GM23248 (cell line): ENCODE measurements at regions not wholly inside any gene's neighbourhood (a gene's known extent, or its start where the extent isn't known, plus 50 kb on each side); places are given as distances from the start of the nearest gene placed in this dataset.

Experiments
- DNase-seq: peaks from one replicate; pipeline ENCODE4 v3.0.0-alpha.2; 2015
- H2AFZ ChIP-seq: fragments of 200-600 bp; sonication (generic); 2 replicates; pipeline ENCODE4 v1.6.1; 2016; ENCODE audit warnings: antibody characterized with exemption
- H3F3A ChIP-seq: fragments of 200-600 bp; sonication (generic); 2 replicates; pipeline ENCODE4 v1.6.1; 2016; ENCODE audit warnings: mild to moderate bottlenecking, antibody characterized with exemption, mixed run types; ENCODE audit not compliant: insufficient read depth
- H3K27ac ChIP-seq: fragments of 200-600 bp; sonication (generic); 2 replicates; pipeline ENCODE4 v1.5.1; 2016; ENCODE audit warnings: mild to moderate bottlenecking
- H3K27me3 ChIP-seq: fragments of 200-600 bp; sonication (generic); replicated peaks from 2 replicates; pipeline ENCODE4 v1.6.1; 2016; ENCODE audit warnings: mild to moderate bottlenecking; ENCODE audit not compliant: insufficient read depth
- H3K36me3 ChIP-seq: fragments of 200-600 bp; sonication (generic); 2 replicates; pipeline ENCODE4 v1.6.1; 2016; ENCODE audit warnings: low read depth, mild to moderate bottlenecking
- H3K4me1 ChIP-seq: fragments of 200-600 bp; sonication (generic); 2 replicates; pipeline ENCODE4 v1.6.1; 2016; ENCODE audit warnings: mild to moderate bottlenecking; ENCODE audit not compliant: insufficient read depth
- H3K4me2 ChIP-seq: fragments of 200-600 bp; sonication (generic); one replicate; pipeline ENCODE4 v1.6.1; 2016; ENCODE audit warnings: mild to moderate bottlenecking; ENCODE audit not compliant: unreplicated experiment
- H3K4me3 ChIP-seq: fragments of 200-600 bp; sonication (generic); 2 replicates; pipeline ENCODE4 v1.5.1; 2016; ENCODE audit warnings: mild to moderate bottlenecking
- H3K79me2 ChIP-seq: fragments of 200-600 bp; sonication (generic); 2 replicates; pipeline ENCODE4 v1.6.1; 2016; ENCODE audit warnings: mild to moderate bottlenecking; ENCODE audit not compliant: insufficient read depth
- H3K9ac ChIP-seq: fragments of 200-600 bp; sonication (generic); 2 replicates; pipeline ENCODE4 v1.6.1; 2016; ENCODE audit warnings: mild to moderate bottlenecking
- H3K9me2 ChIP-seq: fragments of 200-600 bp; sonication (generic); 2 replicates; pipeline ENCODE4 v1.6.1; 2016; ENCODE audit warnings: mixed run types, mild to moderate bottlenecking, moderate library complexity; ENCODE audit not compliant: insufficient read depth
- H3K9me3 ChIP-seq: fragments of 200-600 bp; sonication (generic); one replicate; pipeline ENCODE4 v1.6.1; 2017; ENCODE audit warnings: low read depth
- H4K20me1 ChIP-seq: fragments of 200-600 bp; sonication (generic); 2 replicates; pipeline ENCODE4 v1.6.0; 2016; ENCODE audit not compliant: insufficient read depth
- EZH2 ChIP-seq: fragments of 200-600 bp; sonication (generic); IDR thresholded peaks from 2 replicates; pipeline ENCODE4 v1.6.1; 2018; ENCODE audit warnings: antibody characterized with exemption, mild to moderate bottlenecking; ENCODE audit not compliant: insufficient read depth, poor library complexity, severe bottlenecking
- EZH2phosphoT487 ChIP-seq: fragments of 200-600 bp; sonication (generic); IDR thresholded peaks from 2 replicates; pipeline ENCODE4 v1.6.1; 2018; ENCODE audit warnings: antibody characterized with exemption, moderate library complexity, mild to moderate bottlenecking, low read depth; ENCODE audit not compliant: insufficient read depth
- WGBS, 2 experiments: methylation state at CpG; one replicate each; pipeline ENCODE4 v1.1.6; 2015 to 2017; ENCODE audit warnings: low lambda C conversion rate in 2 of 2, low coverage in 1 of 2; ENCODE audit errors: missing lambda C conversion rate in 2 of 2; 5-methylcytosine and 5-hydroxymethylcytosine counted together
- in situ Hi-C: fragments of 300-500 bp; cut with MboI; formaldehyde crosslinking; loops from 2 replicates; pipeline ENCODE4 v1.15.0; 2020

- Histone ChIP-seq H3K9me2 (no peaks in the 10 kb centered on the region), H2AFZ (no peak overlapping the region), H3K4me3 (no peak overlapping the region), H3K27me3 (peaks cover 8% of the 10 kb centered on the region), H3K79me2 (no peaks in the 10 kb centered on the region), H3K36me3 (no peaks in the 10 kb centered on the region), H3K4me2 (no peak overlapping the region), H3K9ac (no peak overlapping the region), H3K27ac (no peak overlapping the region), H3K4me1 (peaks cover 14% of the 10 kb centered on the region), H3F3A (0 out of 2 replicates have a peak, but pooled peaks cover 7% of the 10 kb centered on the region), H4K20me1 (no peaks in the 10 kb centered on the region), H3K9me3 (no peaks in the 10 kb centered on the region)
- DNase-seq, result no peak
- in situ Hi-C loops, result no loop called here
- WGBS, 2 experiments, result 63 to 73% methylated on average over 18 of the region's 18 CpGs
- no peak for TF ChIP-seq EZH2phosphoT487
Observed at GRCh38 chr2:106941372-106941993, 55.5 kb upstream of the ST6GAL2 start.

- Histone ChIP-seq H3K4me2 (peak overlapping the region; percentile 37), H3F3A (0 out of 2 replicates have a peak, but pooled peaks cover 7% of the 10 kb centered on the region), H3K9me2 (no peaks in the 10 kb centered on the region), H2AFZ (no peak overlapping the region), H3K36me3 (no peaks in the 10 kb centered on the region), H3K9ac (no peak overlapping the region), H3K27me3 (peaks cover 8% of the 10 kb centered on the region; the same call in 1 of the 2 replicates), H3K4me3 (no peak overlapping the region), H4K20me1 (no peaks in the 10 kb centered on the region), H3K79me2 (no peaks in the 10 kb centered on the region), H3K4me1 (peaks cover 14% of the 10 kb centered on the region), H3K9me3 (no peaks in the 10 kb centered on the region), H3K27ac (no peak overlapping the region)
- TF ChIP-seq EZH2phosphoT487 (no peak), EZH2 (no peak)
- WGBS, 2 experiments, result 23 to 25% methylated on average over 3 of the region's 3 CpGs
- in situ Hi-C loops, result no loop called here
- no peak for DNase-seq
Observed at GRCh38 chr2:106943468-106944200, 57.7 kb upstream of the ST6GAL2 start.

GRCh38 chr2:106944215-106944614, 58.2 kb upstream of the ST6GAL2 start:
- DNase-seq, result peak; percentile 62
- peaks cover 14% of the 10 kb centered on the region for H3K4me1 ChIP-seq
- H3K4me3 ChIP-seq, result no peak overlapping the region
- WGBS, 2 experiments, result 19 to 25% methylated on average over 5 of the region's 5 CpGs
- H3K27ac ChIP-seq, result no peak overlapping the region
- no peak overlapping the region for H3K9ac ChIP-seq
- H3K36me3 ChIP-seq, result no peaks in the 10 kb centered on the region
- in situ Hi-C loops, result no loop called here
- no peak for TF ChIP-seq EZH2phosphoT487
- TF ChIP-seq EZH2, result no peak
- no peaks in the 10 kb centered on the region for H4K20me1 ChIP-seq
- H2AFZ ChIP-seq, result no peak overlapping the region
- peaks cover 6% of the 10 kb centered on the region; the same call in 1 of the 2 replicates for H3K27me3 ChIP-seq
- no peaks in the 10 kb centered on the region for H3K9me3 ChIP-seq
- no peaks in the 10 kb centered on the region for H3K9me2 ChIP-seq
- H3K79me2 ChIP-seq, result no peaks in the 10 kb centered on the region
- 0 out of 2 replicates have a peak, but pooled peaks cover 7% of the 10 kb centered on the region for H3F3A ChIP-seq
- peak overlapping the region; percentile 37 for H3K4me2 ChIP-seq

- no peak for DNase-seq
- Histone ChIP-seq H3K4me3 (no peak overlapping the region), H3K9ac (no peak overlapping the region), H3K9me3 (no peaks in the 10 kb centered on the region), H3K9me2 (no peaks in the 10 kb centered on the region), H3K27ac (no peak overlapping the region), H3K27me3 (no peaks in the 10 kb centered on the region), H3F3A (peaks cover 11% of the 10 kb centered on the region; the same call in 1 of the 2 replicates), H3K4me2 (no peak overlapping the region), H4K20me1 (no peaks in the 10 kb centered on the region), H3K36me3 (no peaks in the 10 kb centered on the region), H3K4me1 (peaks cover 13% of the 10 kb centered on the region), H3K79me2 (no peaks in the 10 kb centered on the region), H2AFZ (no peak overlapping the region)
- in situ Hi-C loops, result no loop called here
- TF ChIP-seq EZH2 (no peak), EZH2phosphoT487 (no peak)
Observed at GRCh38 chr2:106948540-106948939, 62.6 kb upstream of the ST6GAL2 start.
